Esophagus mucosa (tissue), 1 donor: ENCODE measurements at regions not wholly inside any gene's neighbourhood (a gene's known extent, or its start where the extent isn't known, plus 50 kb on each side); places are given as distances from the start of the nearest gene placed in this dataset.
A peak's percentile ranks its signal among the peaks of the same experiment; 100 is the strongest.
"Not testable (repeated sequence)": the region's sequence is repeated elsewhere in the genome, so short reads cannot be mapped to it uniquely, and the experiment has no call there.

Experiments
- ATAC-seq: fragments of 200-7000 bp; cut with Tn5 transposase; one replicate; pipeline ENCODE4 v1.9.1; 2020
- donor health status: DM: yes; HTN: yes; CAD: no.

GRCh38 chrX:64853424-64853823 is 122.8 kb downstream of the ZC4H2 start:
- ATAC-seq = no peak

- no peak for ATAC-seq
Observed at GRCh38 chrX:64850371-64851082, 125.7 kb downstream of the ZC4H2 start.

GRCh38 chrX:64843224-64843623 is 133.0 kb downstream of the ZC4H2 start:
- no peak for ATAC-seq

GRCh38 chrX:64842492-64842891 is 133.8 kb downstream of the ZC4H2 start:
- ATAC-seq = no peak

- no peak for ATAC-seq
Observed at GRCh38 chrX:64805683-64806082, 170.6 kb downstream of the ZC4H2 start.

- ATAC-seq = peak; percentile 35
Observed at GRCh38 chrX:64792598-64793337, 183.5 kb downstream of the ZC4H2 start.

GRCh38 chrX:64782923-64783322 is 193.3 kb downstream of the ZC4H2 start:
- no peak for ATAC-seq

GRCh38 chrX:64758047-64758446 is 218.2 kb downstream of the ZC4H2 start:
- no peak for ATAC-seq

GRCh38 chrX:64739792-64740378 is 236.4 kb downstream of the ZC4H2 start:
- no peak for ATAC-seq

- ATAC-seq = no peak
Observed at GRCh38 chrX:64698317-64698716, 277.9 kb downstream of the ZC4H2 start.

GRCh38 chrX:64695372-64695771 is 280.9 kb downstream of the ZC4H2 start:
- ATAC-seq = not testable (repeated sequence)

- ATAC-seq = no peak
Observed at GRCh38 chrX:64662876-64663275, 267.6 kb upstream of the MTMR8 start.

GRCh38 chrX:64657229-64657628 is 262.0 kb upstream of the MTMR8 start:
- ATAC-seq = not testable (repeated sequence)

GRCh38 chrX:64642482-64642881 is 247.2 kb upstream of the MTMR8 start:
- ATAC-seq = no peak
